ENCODE measurements at regions not wholly inside any gene's neighbourhood (a gene's known extent, or its start where the extent isn't known, plus 50 kb on each side); places are given as distances from the start of the nearest gene placed in this dataset.

- no peak overlapping the region for H3K27ac ChIP-seq (ENCODE audit: extremely low read depth, low read depth, low read length)
- TF ChIP-seq, protein P1, sequence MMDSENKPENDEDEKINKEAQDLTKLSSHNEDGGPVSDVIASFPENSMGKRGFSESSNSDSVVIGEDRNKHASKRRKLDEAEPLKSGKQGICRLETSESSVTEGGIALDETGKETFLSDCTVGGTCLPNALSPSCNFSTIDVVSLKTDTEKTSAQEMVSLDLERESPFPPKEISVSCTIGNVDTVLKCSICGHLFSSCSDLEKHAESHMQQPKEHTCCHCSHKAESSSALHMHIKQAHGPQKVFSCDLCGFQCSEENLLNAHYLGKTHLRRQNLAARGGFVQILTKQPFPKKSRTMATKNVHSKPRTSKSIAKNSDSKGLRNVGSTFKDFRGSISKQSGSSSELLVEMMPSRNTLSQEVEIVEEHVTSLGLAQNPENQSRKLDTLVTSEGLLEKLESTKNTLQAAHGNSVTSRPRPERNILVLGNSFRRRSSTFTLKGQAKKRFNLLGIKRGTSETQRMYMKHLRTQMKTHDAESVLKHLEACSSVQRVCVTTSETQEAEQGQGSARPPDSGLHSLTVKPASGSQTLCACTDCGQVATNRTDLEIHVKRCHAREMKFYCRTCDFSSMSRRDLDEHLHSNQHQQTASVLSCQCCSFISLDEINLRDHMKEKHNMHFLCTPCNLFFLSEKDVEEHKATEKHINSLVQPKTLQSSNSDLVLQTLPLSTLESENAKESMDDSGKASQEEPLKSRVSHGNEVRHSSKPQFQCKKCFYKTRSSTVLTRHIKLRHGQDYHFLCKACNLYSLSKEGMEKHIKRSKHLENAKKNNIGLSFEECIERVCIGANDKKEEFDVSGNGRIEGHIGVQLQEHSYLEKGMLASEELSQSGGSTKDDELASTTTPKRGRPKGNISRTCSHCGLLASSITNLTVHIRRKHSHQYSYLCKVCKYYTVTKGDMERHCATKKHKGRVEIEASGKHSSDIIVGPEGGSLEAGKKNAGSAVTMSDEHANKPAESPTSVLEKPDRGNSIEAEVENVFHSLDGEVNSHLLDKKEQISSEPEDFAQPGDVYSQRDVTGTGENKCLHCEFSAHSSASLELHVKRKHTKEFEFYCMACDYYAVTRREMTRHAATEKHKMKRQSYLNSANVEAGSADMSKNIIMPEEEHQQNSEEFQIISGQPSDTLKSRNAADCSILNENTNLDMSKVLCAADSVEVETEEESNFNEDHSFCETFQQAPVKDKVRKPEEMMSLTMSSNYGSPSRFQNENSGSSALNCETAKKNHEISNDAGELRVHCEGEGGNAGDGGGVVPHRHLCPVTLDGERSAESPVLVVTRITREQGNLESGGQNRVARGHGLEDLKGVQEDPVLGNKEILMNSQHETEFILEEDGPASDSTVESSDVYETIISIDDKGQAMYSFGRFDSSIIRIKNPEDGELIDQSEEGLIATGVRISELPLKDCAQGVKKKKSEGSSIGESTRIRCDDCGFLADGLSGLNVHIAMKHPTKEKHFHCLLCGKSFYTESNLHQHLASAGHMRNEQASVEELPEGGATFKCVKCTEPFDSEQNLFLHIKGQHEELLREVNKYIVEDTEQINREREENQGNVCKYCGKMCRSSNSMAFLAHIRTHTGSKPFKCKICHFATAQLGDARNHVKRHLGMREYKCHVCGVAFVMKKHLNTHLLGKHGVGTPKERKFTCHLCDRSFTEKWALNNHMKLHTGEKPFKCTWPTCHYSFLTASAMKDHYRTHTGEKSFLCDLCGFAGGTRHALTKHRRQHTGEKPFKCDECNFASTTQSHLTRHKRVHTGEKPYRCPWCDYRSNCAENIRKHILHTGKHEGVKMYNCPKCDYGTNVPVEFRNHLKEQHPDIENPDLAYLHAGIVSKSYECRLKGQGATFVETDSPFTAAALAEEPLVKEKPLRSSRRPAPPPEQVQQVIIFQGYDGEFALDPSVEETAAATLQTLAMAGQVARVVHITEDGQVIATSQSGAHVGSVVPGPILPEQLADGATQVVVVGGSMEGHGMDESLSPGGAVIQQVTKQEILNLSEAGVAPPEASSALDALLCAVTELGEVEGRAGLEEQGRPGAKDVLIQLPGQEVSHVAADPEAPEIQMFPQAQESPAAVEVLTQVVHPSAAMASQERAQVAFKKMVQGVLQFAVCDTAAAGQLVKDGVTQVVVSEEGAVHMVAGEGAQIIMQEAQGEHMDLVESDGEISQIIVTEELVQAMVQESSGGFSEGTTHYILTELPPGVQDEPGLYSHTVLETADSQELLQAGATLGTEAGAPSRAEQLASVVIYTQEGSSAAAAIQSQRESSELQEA (IDR thresholded peaks at IDR 0.05; ENCODE audit: low read depth), result no peak
- no peak for TF ChIP-seq ELF1 (tag; IDR thresholded peaks at IDR 0.05)
- TF ChIP-seq ZNF3 (CRISPR knock-in tag; IDR thresholded peaks at IDR 0.05), result no peak
- TF ChIP-seq NCOA2 (IDR thresholded peaks at IDR 0.05; ENCODE audit: partially characterized antibody in 2 of 2), result no peak
Measured at GRCh38 chr9:134235366-134235765, 71.0 kb upstream of the RNU6ATAC start.

More at GRCh38 chr9:134235366-134235765, 71.0 kb upstream of the RNU6ATAC start:
- H2AFZ ChIP-seq (ENCODE audit: low read depth, low read length), result no peak overlapping the region
- no peaks in the 10 kb centered on the region for H3K36me3 ChIP-seq (ENCODE audit: control insufficient read depth, insufficient read depth, low read length)
- H3K9me3 ChIP-seq (replicated peaks; ENCODE audit: control insufficient read depth, insufficient read depth, low read depth, low read length), result no peaks in the 10 kb centered on the region
- ATAC-seq, result no peak
- ChIA-PET CTCF (ENCODE audit: low intra/inter-chr PET ratio) (no interaction called here), POLR2A (no interaction called here)
- H3K9ac ChIP-seq (ENCODE audit: insufficient read depth in 1 of 2, low read depth in 2 of 2, low read length in 2 of 2), result no peak overlapping the region
- 6% methylated on average over 12 of the region's 16 CpGs for WGBS (ENCODE audit: insufficient coverage, low coverage, missing lambda C conversion rate)
- H3K9me1 ChIP-seq (ENCODE audit: control insufficient read depth, insufficient read depth, low read length), result peaks cover 7% of the 10 kb centered on the region
- no peak for DNase-seq (ENCODE audit: extremely low read depth in 1 of 4, low spot score in 3 of 4)
- H3K4me3 ChIP-seq, result no peak overlapping the region
- H3K4me1 ChIP-seq (replicated peaks in 1 of 2; ENCODE audit: control insufficient read depth in 2 of 2, insufficient read depth in 2 of 2, low read length in 2 of 2), result peaks cover 0 to 20% of the 10 kb centered on the region in 2 experiments; a peak in 2 of 5 replicates
- H3K4me2 ChIP-seq (ENCODE audit: insufficient read depth, low read length), result no peak overlapping the region
- BruUV-seq (replicated peaks), result no TSS peak
- intact Hi-C loops (cut with micrococcal nuclease) (no loop called here), in situ Hi-C loops (cut with MboI) (no loop called here)
- peaks cover 13 to 59% of the 10 kb centered on the region in 2 experiments; a peak in 4 of 5 replicates for H3K27me3 ChIP-seq (ENCODE audit: control insufficient read depth in 2 of 2, insufficient read depth in 2 of 2, low read length in 2 of 2)
- no peaks in the 10 kb centered on the region for H3K79me2 ChIP-seq (ENCODE audit: control insufficient read depth, insufficient read depth, low read length)
- FAIRE-seq, result no peak
- peaks cover 9% of the 10 kb centered on the region; the same call in 1 of the 2 replicates for H4K20me1 ChIP-seq (replicated peaks; ENCODE audit: control insufficient read depth, insufficient read depth, low read length)
